K562 (cell line): ENCODE measurements at regions not wholly inside any gene's neighbourhood (a gene's known extent, or its start where the extent isn't known, plus 50 kb on each side); places are given as distances from the start of the nearest gene placed in this dataset.

Source experiments
- ATAC-seq: fragments of 200-7000 bp; cut with Tn5 transposase; 3 replicates; pipeline ENCODE4 v1.9.1; 2020; ENCODE audit warnings: moderate library complexity
- BruUV-seq: library from RNA; stranded (reverse); fragments of 400-500 nt; replicated peaks from 2 replicates; lab custom pipeline; 2021; lab: Mats Ljungman, UMichigan
- CTCF ChIA-PET: fragments of 300-600 bp; formaldehyde crosslinking; extraction: SDS; loops from one replicate; lab custom pipeline; 2021; ENCODE audit warnings: low intra/inter-chr PET ratio; lab: Yijun Ruan, JAX
- POLR2A ChIA-PET: fragments of 300-600, 350-650 bp; sonication (Branson Sonifier 250); formaldehyde crosslinking; extraction: SDS; loops from one replicate; lab custom pipeline; 2021; ENCODE audit warnings: antibody characterized with exemption, inconsistent platforms; lab: Yijun Ruan, JAX
- DNase-seq, 4 experiments: peaks; one replicate each; pipeline versions ENCODE4 v3.0.0 to v3.0.0-alpha.2; 2011 to 2018; ENCODE audit warnings: low spot score in 3 of 4, mixed read lengths in 3 of 4; ENCODE audit errors: extremely low read depth in 1 of 4
- FAIRE-seq: peaks from 2 replicates; lab custom pipeline; 2011; peaks lifted over from hg19 to GRCh38; lab: Jason Lieb, UNC
- H2AFZ ChIP-seq: 2 replicates; pipeline ENCODE4 v1.6.0; 2011; ENCODE audit warnings: low read depth, low read length, control low read depth, inconsistent platforms
- H3K27ac ChIP-seq: fragments of 200-600 bp; 3 replicates; pipeline ENCODE4 v1.8.0; 2011; ENCODE audit warnings: low read depth, mild to moderate bottlenecking, control low read depth, inconsistent platforms, low read length, moderate library complexity, mixed read lengths; ENCODE audit errors: extremely low read depth
- H3K27me3 ChIP-seq, 2 experiments: fragments of 300-600 bp in 1 of 2; 2 replicates in 1 of 2; 3 replicates in 1 of 2; pipeline versions ENCODE4 v1.6.0 to v1.8.0; 2011; ENCODE audit warnings: inconsistent platforms in 2 of 2, low read length in 2 of 2, mild to moderate bottlenecking in 1 of 2, mixed read lengths in 1 of 2, moderate library complexity in 1 of 2; ENCODE audit not compliant: control insufficient read depth in 2 of 2, insufficient read depth in 2 of 2
- H3K36me3 ChIP-seq: fragments of 300-600 bp; 3 replicates; pipeline ENCODE4 v1.8.0; 2011; ENCODE audit warnings: mild to moderate bottlenecking, low read length, inconsistent platforms; ENCODE audit not compliant: control insufficient read depth, insufficient read depth
- H3K4me1 ChIP-seq, 2 experiments: fragments of 200-600 bp in 1 of 2; replicated peaks in 1 of 2; 2 replicates in 1 of 2; 3 replicates in 1 of 2; pipeline versions ENCODE4 v1.5.1 to v1.8.0; 2011; ENCODE audit warnings: inconsistent platforms in 2 of 2, low read length in 2 of 2, mild to moderate bottlenecking in 1 of 2, mixed read lengths in 1 of 2, moderate library complexity in 1 of 2; ENCODE audit not compliant: control insufficient read depth in 2 of 2, insufficient read depth in 2 of 2
- H3K4me2 ChIP-seq: 2 replicates; pipeline ENCODE4 v1.6.1; 2011; ENCODE audit warnings: low read length, control low read depth, inconsistent platforms, mixed read lengths; ENCODE audit not compliant: insufficient read depth
- H3K4me3 ChIP-seq: fragments of 200-600 bp; sonication (generic), shearing (Covaris generic); 2 replicates; pipeline ENCODE4 v1.5.1; 2016; ENCODE audit warnings: control low read depth, inconsistent platforms
- H3K79me2 ChIP-seq: fragments of 200-600 bp; 3 replicates; pipeline ENCODE4 v1.8.0; 2011; ENCODE audit warnings: low read length, inconsistent platforms; ENCODE audit not compliant: control insufficient read depth, insufficient read depth
- H3K9ac ChIP-seq, 2 experiments: 2 replicates each; pipeline versions ENCODE4 v1.6.0 to v1.6.1; 2011; ENCODE audit warnings: low read depth in 2 of 2, low read length in 2 of 2, control low read depth in 1 of 2, inconsistent platforms in 1 of 2, mild to moderate bottlenecking in 1 of 2, mixed read lengths in 1 of 2; ENCODE audit not compliant: insufficient read depth in 1 of 2
- H3K9me1 ChIP-seq: one replicate; pipeline ENCODE4 v1.6.0; 2011; ENCODE audit warnings: inconsistent platforms, mild to moderate bottlenecking, low read length, moderate library complexity; ENCODE audit not compliant: control insufficient read depth, insufficient read depth
- H3K9me3 ChIP-seq: replicated peaks from 2 replicates; pipeline ENCODE4 v1.5.1; 2011; ENCODE audit warnings: low read depth, low read length, inconsistent platforms; ENCODE audit not compliant: control insufficient read depth, insufficient read depth
- H4K20me1 ChIP-seq: replicated peaks from 2 replicates; pipeline ENCODE4 v1.6.1; 2011; ENCODE audit warnings: low read length, inconsistent platforms, mixed read lengths; ENCODE audit not compliant: control insufficient read depth, insufficient read depth
- ARID2 ChIP-seq: fragments of 450-650 bp; IDR thresholded peaks from 2 replicates; pipeline ENCODE4 v1.6.1; 2017; ENCODE audit warnings: antibody characterized with exemption, mild to moderate bottlenecking
- FOS ChIP-seq: IDR thresholded peaks from 3 replicates; pipeline ENCODE4 v1.6.1; 2011; ENCODE audit not compliant: insufficient read length; ENCODE audit errors: extremely low read depth
- HOXB6 ChIP-seq: fragments of 250-450 bp; sonication (Bioruptor Pico); IDR thresholded peaks from 2 replicates; pipeline ENCODE4 v1.5.1; 2022; ENCODE audit warnings: mild to moderate bottlenecking, borderline replicate concordance
- RAD21 ChIP-seq, 2 experiments: fragments of 250-450 bp in 1 of 2; fragments of 450-650 bp in 1 of 2; sonication (Bioruptor Pico) in 1 of 2; formaldehyde crosslinking in 1 of 2; IDR thresholded peaks in 1 of 2; conservative IDR thresholded peaks in 1 of 2; 2 replicates each; pipeline versions ENCODE4 v1.4.0 to v1.8.0; 2020 to 2022; ENCODE audit warnings: mild to moderate bottlenecking in 2 of 2, moderate library complexity in 1 of 2
- RFX1 ChIP-seq: fragments of 450-650 bp; IDR thresholded peaks from 2 replicates; pipeline ENCODE4 v1.6.1; 2016; ENCODE audit warnings: mild to moderate bottlenecking, moderate library complexity
- WGBS: fragments of 100-300 bp; shearing (Covaris generic); methylation state at CpG from one replicate; pipeline ENCODE4 v1.1.6; 2016; ENCODE audit warnings: low coverage, mixed read lengths; ENCODE audit not compliant: insufficient coverage; ENCODE audit errors: missing lambda C conversion rate; 5-methylcytosine and 5-hydroxymethylcytosine counted together
- in situ Hi-C: fragments of 300-500 bp; cut with MboI; formaldehyde crosslinking; loops from 4 replicates; pipeline ENCODE4 v1.15.0; 2018; ENCODE audit warnings: inconsistent platforms, mixed read lengths
- intact Hi-C: fragments of 100-400 bp; cut with micrococcal nuclease; formaldehyde crosslinking; loops from 2 replicates; pipeline ENCODE4 v1.14.2; 2022
- TF ChIP-seq, protein P1 (sequence below), 3 experiments: IDR thresholded peaks in 2 of 3; conservative IDR thresholded peaks in 1 of 3; 2 replicates each; pipeline ENCODE4 v1.5.1; 2011 to 2012; ENCODE audit warnings: low read length in 3 of 3, mild to moderate bottlenecking in 3 of 3, control low read depth in 2 of 3, improper control_type of control experiment in 1 of 3, inconsistent platforms in 1 of 3, low read depth in 1 of 3, mixed read lengths in 1 of 3, moderate library complexity in 1 of 3; ENCODE audit not compliant: insufficient read depth in 2 of 3
- TF ChIP-seq, protein P2 (sequence below): IDR thresholded peaks from 2 replicates; pipeline ENCODE4 v1.6.1; 2016; ENCODE audit warnings: missing genetic modification characterization, missing compliant biosample characterization
- TF ChIP-seq, protein P3 (sequence below), 2 experiments: fragments of 250-450 bp in 1 of 2; fragments of 450-650 bp in 1 of 2; sonication (Bioruptor Pico) in 1 of 2; IDR thresholded peaks; 2 replicates each; pipeline versions ENCODE4 v1.6.1 to v1.8.0; 2016 to 2021; ENCODE audit warnings: mild to moderate bottlenecking in 2 of 2, moderate library complexity in 2 of 2, missing compliant biosample characterization in 1 of 2, missing genetic modification characterization in 1 of 2

DNA sequence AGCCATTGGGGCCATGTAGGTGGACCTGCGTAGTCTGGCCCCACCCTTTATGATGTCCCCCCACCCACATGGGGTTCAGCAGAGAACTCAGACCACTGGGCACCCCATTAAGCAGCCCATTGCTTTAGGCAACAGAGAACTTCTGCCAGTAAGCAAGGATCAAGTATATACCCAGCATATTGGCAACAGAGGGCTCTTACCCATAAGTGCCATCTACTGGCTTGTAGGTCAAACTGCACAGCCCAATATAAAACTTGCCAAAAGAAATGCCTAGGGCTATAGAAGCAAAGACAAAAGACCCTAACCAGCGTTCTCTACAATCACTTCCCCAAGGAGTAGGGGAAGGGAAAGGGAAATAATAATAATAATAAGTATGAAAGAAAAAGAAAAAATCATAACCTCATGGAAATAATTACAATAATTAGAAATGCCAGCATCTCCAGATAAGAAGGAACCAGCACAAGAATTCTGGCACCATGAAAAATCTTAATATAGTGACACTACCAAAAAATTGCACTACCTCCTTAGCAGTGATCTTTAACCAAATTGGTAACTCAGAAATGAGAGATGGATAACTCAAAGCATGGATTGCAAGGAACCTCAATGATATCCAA is 1090.7 kb downstream of the FAT4 start:
- CTCF ChIA-PET = no interaction called here
- no peaks in the 10 kb centered on the region for H3K79me2 ChIP-seq
- H3K4me3 ChIP-seq = no peak overlapping the region
- no peaks in the 10 kb centered on the region for H3K36me3 ChIP-seq
- no peak overlapping the region for H3K27ac ChIP-seq
- no peak overlapping the region for H2AFZ ChIP-seq
- in situ Hi-C loops (no loop called here), intact Hi-C loops (no loop called here)
- no TSS peak for BruUV-seq
- no peaks in the 10 kb centered on the region for H3K9me3 ChIP-seq
- H3K4me2 ChIP-seq = no peak overlapping the region
- ATAC-seq (peak; percentile 68; the same call in 2 of the 3 replicates), FAIRE-seq (no peak), DNase-seq (no peak)
- POLR2A ChIA-PET = no interaction called here
- no peaks in the 10 kb centered on the region for H3K4me1 ChIP-seq
- TF ChIP-seq, protein P1, sequence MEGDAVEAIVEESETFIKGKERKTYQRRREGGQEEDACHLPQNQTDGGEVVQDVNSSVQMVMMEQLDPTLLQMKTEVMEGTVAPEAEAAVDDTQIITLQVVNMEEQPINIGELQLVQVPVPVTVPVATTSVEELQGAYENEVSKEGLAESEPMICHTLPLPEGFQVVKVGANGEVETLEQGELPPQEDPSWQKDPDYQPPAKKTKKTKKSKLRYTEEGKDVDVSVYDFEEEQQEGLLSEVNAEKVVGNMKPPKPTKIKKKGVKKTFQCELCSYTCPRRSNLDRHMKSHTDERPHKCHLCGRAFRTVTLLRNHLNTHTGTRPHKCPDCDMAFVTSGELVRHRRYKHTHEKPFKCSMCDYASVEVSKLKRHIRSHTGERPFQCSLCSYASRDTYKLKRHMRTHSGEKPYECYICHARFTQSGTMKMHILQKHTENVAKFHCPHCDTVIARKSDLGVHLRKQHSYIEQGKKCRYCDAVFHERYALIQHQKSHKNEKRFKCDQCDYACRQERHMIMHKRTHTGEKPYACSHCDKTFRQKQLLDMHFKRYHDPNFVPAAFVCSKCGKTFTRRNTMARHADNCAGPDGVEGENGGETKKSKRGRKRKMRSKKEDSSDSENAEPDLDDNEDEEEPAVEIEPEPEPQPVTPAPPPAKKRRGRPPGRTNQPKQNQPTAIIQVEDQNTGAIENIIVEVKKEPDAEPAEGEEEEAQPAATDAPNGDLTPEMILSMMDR (IDR thresholded peaks at IDR 0.05 in 2 of 3, conservative IDR thresholded peaks at IDR 0.05 in 1 of 3; ENCODE audit: insufficient read depth in 2 of 3, low read depth in 1 of 3, low read length in 3 of 3) = peak; percentile 38 to 45 (median 44); a peak in 5 of 6 replicates
- peak in 1 of 2 experiments; percentile 40; a peak in 2 of 4 replicates for TF ChIP-seq RAD21 (CRISPR knock-in tag; conservative IDR thresholded peaks at IDR 0.05 in 1 of 2, IDR thresholded peaks at IDR 0.05 in 1 of 2)
- no peak for TF ChIP-seq ARID2
- no peak for TF ChIP-seq HOXB6
- TF ChIP-seq, protein P2, sequence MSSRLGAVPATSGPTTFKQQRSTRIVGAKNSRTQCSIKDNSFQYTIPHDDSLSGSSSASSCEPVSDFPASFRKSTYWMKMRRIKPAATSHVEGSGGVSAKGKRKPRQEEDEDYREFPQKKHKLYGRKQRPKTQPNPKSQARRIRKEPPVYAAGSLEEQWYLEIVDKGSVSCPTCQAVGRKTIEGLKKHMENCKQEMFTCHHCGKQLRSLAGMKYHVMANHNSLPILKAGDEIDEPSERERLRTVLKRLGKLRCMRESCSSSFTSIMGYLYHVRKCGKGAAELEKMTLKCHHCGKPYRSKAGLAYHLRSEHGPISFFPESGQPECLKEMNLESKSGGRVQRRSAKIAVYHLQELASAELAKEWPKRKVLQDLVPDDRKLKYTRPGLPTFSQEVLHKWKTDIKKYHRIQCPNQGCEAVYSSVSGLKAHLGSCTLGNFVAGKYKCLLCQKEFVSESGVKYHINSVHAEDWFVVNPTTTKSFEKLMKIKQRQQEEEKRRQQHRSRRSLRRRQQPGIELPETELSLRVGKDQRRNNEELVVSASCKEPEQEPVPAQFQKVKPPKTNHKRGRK (tag) = no peak
- TF ChIP-seq, protein P3, sequence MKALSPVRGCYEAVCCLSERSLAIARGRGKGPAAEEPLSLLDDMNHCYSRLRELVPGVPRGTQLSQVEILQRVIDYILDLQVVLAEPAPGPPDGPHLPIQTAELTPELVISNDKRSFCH (CRISPR knock-in tag; IDR thresholded peaks at IDR 0.05) = no peak
- TF ChIP-seq, protein P3 (tag; IDR thresholded peaks at IDR 0.05) = no peak
- TF ChIP-seq RFX1 = no peak
- TF ChIP-seq FOS = no peak
- H3K27me3 ChIP-seq = no peaks in the 10 kb centered on the region
- no peak overlapping the region for H3K9ac ChIP-seq
- no peaks in the 10 kb centered on the region for H4K20me1 ChIP-seq
- H3K9me1 ChIP-seq = no peaks in the 10 kb centered on the region
- WGBS = 11% methylated on average over 1 of the region's 2 CpGs
